Endothelial cell of umbilical vein (primary cell): ENCODE measurements at regions not wholly inside any gene's neighbourhood (a gene's known extent, or its start where the extent isn't known, plus 50 kb on each side); places are given as distances from the start of the nearest gene placed in this dataset.
"Not testable (repeated sequence)": the region's sequence is repeated elsewhere in the genome, so short reads cannot be mapped to it uniquely, and the experiment has no call there.

Source experiments
- EZH2 ChIP-seq: IDR thresholded peaks from 2 replicates; pipeline ENCODE4 v1.6.1; 2012; ENCODE audit warnings: borderline replicate concordance, low read depth, mild to moderate bottlenecking, moderate library complexity, low read length, inconsistent platforms; ENCODE audit not compliant: severe bottlenecking
- FOS ChIP-seq: IDR thresholded peaks from 2 replicates; pipeline ENCODE4 v1.6.1; 2011; ENCODE audit warnings: mild to moderate bottlenecking, low read length, moderate library complexity, borderline replicate concordance; ENCODE audit not compliant: insufficient read depth
- JUN ChIP-seq: IDR thresholded peaks from 2 replicates; pipeline ENCODE4 v1.6.1; 2011; ENCODE audit warnings: borderline replicate concordance, low read depth; ENCODE audit not compliant: insufficient read length, insufficient read depth
- MYC ChIP-seq: IDR thresholded peaks from one replicate; pipeline ENCODE4 v1.6.1; 2011; ENCODE audit warnings: mild to moderate bottlenecking, low read depth, low read length
- POLR2A ChIP-seq: IDR thresholded peaks from 2 replicates; pipeline ENCODE4 v1.6.1; 2012; ENCODE audit warnings: low read depth, mild to moderate bottlenecking, control low read depth, low read length
- POLR2AphosphoS5 ChIP-seq: IDR thresholded peaks from 2 replicates; pipeline ENCODE4 v1.6.1; 2012; ENCODE audit warnings: low read depth, mild to moderate bottlenecking, control low read depth, low read length, moderate library complexity; ENCODE audit not compliant: insufficient read depth
- TF ChIP-seq, protein P1 (sequence below), 2 donors: IDR thresholded peaks; 1 replicate in 1 of 2; 2 replicates in 1 of 2; pipeline ENCODE4 v1.5.1; 2011; ENCODE audit warnings: low read length in 2 of 2, mild to moderate bottlenecking in 2 of 2, moderate library complexity in 2 of 2, control low read depth in 1 of 2, inconsistent platforms in 1 of 2, low read depth in 1 of 2; ENCODE audit not compliant: insufficient read depth in 1 of 2; ENCODE audit errors: extremely low read depth in 1 of 2
- TF ChIP-seq, protein P2 (sequence below): IDR thresholded peaks from 2 replicates; pipeline ENCODE4 v1.6.1; 2011; ENCODE audit not compliant: insufficient read depth, insufficient read length

DNA sequence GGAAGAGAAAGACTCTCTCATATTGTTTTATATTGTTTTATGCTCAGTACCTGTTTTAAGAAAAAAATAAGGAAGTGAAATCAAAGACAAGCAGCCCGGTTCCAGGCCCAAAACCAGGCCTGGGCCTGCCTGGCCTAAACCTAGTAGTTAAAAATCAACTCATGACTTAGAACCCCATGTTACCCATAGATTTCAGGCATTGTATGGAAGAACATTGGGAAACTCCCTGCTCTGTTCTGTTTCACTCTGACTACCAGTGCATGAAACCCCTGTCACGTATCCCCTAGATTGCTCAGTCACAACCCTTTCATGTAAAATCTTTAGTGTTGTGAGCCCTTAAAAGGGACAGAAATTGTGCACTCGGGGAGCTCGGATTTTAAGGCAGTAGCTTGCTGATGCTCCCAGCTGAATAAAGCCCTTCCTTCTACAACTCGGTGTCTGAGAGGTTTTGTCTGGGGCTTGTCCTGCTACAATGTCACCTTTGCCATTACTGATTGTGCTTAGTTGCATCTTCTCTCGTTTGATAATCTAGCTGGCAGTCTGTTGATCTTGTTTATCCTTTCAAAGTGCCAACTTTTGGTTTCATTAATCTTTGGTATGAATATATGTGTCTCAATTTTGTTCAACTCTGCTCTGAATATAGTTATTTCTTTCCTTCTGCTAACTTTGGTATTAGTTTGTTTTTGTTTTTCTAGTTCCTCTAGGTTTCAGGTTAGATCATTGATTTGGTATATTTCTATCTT is 842.8 kb upstream of the NDST4 start:
- TF ChIP-seq POLR2A, POLR2AphosphoS5, JUN, EZH2, MYC, FOS: not testable (repeated sequence)
- TF ChIP-seq, protein P1, sequence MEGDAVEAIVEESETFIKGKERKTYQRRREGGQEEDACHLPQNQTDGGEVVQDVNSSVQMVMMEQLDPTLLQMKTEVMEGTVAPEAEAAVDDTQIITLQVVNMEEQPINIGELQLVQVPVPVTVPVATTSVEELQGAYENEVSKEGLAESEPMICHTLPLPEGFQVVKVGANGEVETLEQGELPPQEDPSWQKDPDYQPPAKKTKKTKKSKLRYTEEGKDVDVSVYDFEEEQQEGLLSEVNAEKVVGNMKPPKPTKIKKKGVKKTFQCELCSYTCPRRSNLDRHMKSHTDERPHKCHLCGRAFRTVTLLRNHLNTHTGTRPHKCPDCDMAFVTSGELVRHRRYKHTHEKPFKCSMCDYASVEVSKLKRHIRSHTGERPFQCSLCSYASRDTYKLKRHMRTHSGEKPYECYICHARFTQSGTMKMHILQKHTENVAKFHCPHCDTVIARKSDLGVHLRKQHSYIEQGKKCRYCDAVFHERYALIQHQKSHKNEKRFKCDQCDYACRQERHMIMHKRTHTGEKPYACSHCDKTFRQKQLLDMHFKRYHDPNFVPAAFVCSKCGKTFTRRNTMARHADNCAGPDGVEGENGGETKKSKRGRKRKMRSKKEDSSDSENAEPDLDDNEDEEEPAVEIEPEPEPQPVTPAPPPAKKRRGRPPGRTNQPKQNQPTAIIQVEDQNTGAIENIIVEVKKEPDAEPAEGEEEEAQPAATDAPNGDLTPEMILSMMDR (IDR thresholded peaks at IDR 0.05; ENCODE audit: extremely low read depth in 1 of 2, insufficient read depth in 1 of 2, low read depth in 1 of 2, low read length in 2 of 2): not testable (repeated sequence)
- TF ChIP-seq, protein P2, sequence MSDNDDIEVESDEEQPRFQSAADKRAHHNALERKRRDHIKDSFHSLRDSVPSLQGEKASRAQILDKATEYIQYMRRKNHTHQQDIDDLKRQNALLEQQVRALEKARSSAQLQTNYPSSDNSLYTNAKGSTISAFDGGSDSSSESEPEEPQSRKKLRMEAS: not testable (repeated sequence)
